ENCODE measurements at regions not wholly inside any gene's neighbourhood (a gene's known extent, or its start where the extent isn't known, plus 50 kb on each side); places are given as distances from the start of the nearest gene placed in this dataset.

DNA sequence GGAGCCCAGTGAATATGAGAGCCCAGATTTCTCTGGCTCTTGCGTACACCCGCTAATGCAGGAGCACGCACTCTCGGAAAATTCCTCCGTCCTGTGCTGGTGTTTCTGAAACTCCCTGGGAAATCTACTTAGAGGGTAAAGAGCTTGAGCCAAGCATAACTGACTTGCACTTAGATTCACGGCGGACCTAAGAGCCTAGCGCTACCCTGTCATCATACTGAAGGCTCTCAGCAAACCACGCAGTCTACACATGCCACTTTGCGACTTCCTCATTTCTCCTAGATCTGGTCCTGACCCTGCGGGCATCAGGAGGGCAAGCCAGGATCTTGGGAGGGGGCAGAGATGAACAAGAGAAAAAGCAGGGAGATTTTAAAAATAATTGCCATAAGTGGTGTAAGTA lies 324.7 kb downstream of the CD83 start:
- TF ChIP-seq, protein P1, sequence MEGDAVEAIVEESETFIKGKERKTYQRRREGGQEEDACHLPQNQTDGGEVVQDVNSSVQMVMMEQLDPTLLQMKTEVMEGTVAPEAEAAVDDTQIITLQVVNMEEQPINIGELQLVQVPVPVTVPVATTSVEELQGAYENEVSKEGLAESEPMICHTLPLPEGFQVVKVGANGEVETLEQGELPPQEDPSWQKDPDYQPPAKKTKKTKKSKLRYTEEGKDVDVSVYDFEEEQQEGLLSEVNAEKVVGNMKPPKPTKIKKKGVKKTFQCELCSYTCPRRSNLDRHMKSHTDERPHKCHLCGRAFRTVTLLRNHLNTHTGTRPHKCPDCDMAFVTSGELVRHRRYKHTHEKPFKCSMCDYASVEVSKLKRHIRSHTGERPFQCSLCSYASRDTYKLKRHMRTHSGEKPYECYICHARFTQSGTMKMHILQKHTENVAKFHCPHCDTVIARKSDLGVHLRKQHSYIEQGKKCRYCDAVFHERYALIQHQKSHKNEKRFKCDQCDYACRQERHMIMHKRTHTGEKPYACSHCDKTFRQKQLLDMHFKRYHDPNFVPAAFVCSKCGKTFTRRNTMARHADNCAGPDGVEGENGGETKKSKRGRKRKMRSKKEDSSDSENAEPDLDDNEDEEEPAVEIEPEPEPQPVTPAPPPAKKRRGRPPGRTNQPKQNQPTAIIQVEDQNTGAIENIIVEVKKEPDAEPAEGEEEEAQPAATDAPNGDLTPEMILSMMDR (IDR thresholded peaks at IDR 0.05; ENCODE audit: insufficient read depth, low read depth, low read length) = no peak
- TF ChIP-seq EZH2 (IDR thresholded peaks at IDR 0.05; ENCODE audit: insufficient read depth, low read length) = no peak
